Neural cell (in vitro differentiated cells): ENCODE measurements at regions not wholly inside any gene's neighbourhood (a gene's known extent, or its start where the extent isn't known, plus 50 kb on each side); places are given as distances from the start of the nearest gene placed in this dataset.
"Not testable (repeated sequence)": the region's sequence is repeated elsewhere in the genome, so short reads cannot be mapped to it uniquely, and the experiment has no call there.

Experiments
- H2AFZ ChIP-seq: fragments of 200-600, 300-800 bp; sonication (generic), shearing (Covaris generic); 2 replicates; pipeline ENCODE4 v1.6.0; 2014; ENCODE audit warnings: low read depth, mild to moderate bottlenecking, antibody characterized with exemption, low read length, moderate library complexity
- H3F3A ChIP-seq: fragments of 200-600 bp; shearing (Covaris generic); 2 replicates; pipeline ENCODE4 v1.6.1; 2016; ENCODE audit warnings: mild to moderate bottlenecking, moderate library complexity, mixed read lengths, antibody characterized with exemption, low read length; ENCODE audit not compliant: insufficient read depth, poor library complexity, severe bottlenecking
- H3K27ac ChIP-seq: fragments of 200-600, 300-800 bp; sonication (generic), shearing (Covaris generic); 2 replicates; pipeline ENCODE4 v1.5.1; 2014; ENCODE audit warnings: mild to moderate bottlenecking, low read length, moderate library complexity
- H3K27me3 ChIP-seq: fragments of 300-800, 200-600 bp; sonication (generic), shearing (Covaris generic); 2 replicates; pipeline ENCODE4 v1.6.0; 2014; ENCODE audit warnings: mild to moderate bottlenecking, low read depth, low read length, moderate library complexity; ENCODE audit not compliant: insufficient read depth
- H3K36me3 ChIP-seq: fragments of 300-800, 200-600 bp; sonication (generic), shearing (Covaris generic); 2 replicates; pipeline ENCODE4 v1.5.1; 2014; ENCODE audit warnings: mild to moderate bottlenecking, antibody characterized with exemption, low read length, moderate library complexity; ENCODE audit not compliant: insufficient read depth
- H3K4me2 ChIP-seq: fragments of 300-800, 200-600 bp; sonication (generic), shearing (Covaris generic); 2 replicates; pipeline ENCODE4 v1.6.0; 2014; ENCODE audit warnings: mild to moderate bottlenecking, low read length
- H3K4me3 ChIP-seq: fragments of 300-800, 200-600 bp; sonication (generic), shearing (Covaris generic); 2 replicates; pipeline ENCODE4 v1.5.1; 2014; ENCODE audit warnings: mild to moderate bottlenecking, low read length, moderate library complexity
- H3K79me2 ChIP-seq: fragments of 200-600 bp; shearing (Covaris generic); replicated peaks from 2 replicates; pipeline ENCODE4 v1.6.0; 2014; ENCODE audit warnings: mild to moderate bottlenecking, low read length, moderate library complexity; ENCODE audit not compliant: insufficient read depth
- H3K9ac ChIP-seq: fragments of 300-800, 200-600 bp; sonication (generic), shearing (Covaris generic); 2 replicates; pipeline ENCODE4 v1.6.1; 2016; ENCODE audit warnings: mild to moderate bottlenecking, low read length, mixed read lengths
- H3K9me2 ChIP-seq: fragments of 200-600 bp; shearing (Covaris generic); 2 replicates; pipeline ENCODE4 v1.6.1; 2016; ENCODE audit warnings: mild to moderate bottlenecking, low read length, mixed read lengths; ENCODE audit not compliant: insufficient read depth
- H3K9me3 ChIP-seq: fragments of 200-600, 300-800 bp; sonication (generic), shearing (Covaris generic); 2 replicates; pipeline ENCODE4 v1.6.1; 2016; ENCODE audit warnings: mild to moderate bottlenecking, mixed run types, low read length, moderate library complexity, mixed read lengths
- H4K20me1 ChIP-seq: fragments of 200-600 bp; shearing (Covaris generic); 2 replicates; pipeline ENCODE4 v1.6.1; 2016; ENCODE audit warnings: mild to moderate bottlenecking, mixed run types; ENCODE audit not compliant: insufficient read depth
- CTCF ChIP-seq: fragments of 450-650 bp; IDR thresholded peaks from 2 replicates; pipeline ENCODE4 v1.5.1; 2014; ENCODE audit warnings: antibody characterized with exemption, mild to moderate bottlenecking, moderate library complexity; ENCODE audit not compliant: poor library complexity, severe bottlenecking
- EP300 ChIP-seq: fragments of 450-650 bp; conservative IDR thresholded peaks from 2 replicates; pipeline ENCODE4 v1.6.1; 2014; ENCODE audit warnings: antibody characterized with exemption, mild to moderate bottlenecking, moderate library complexity; ENCODE audit not compliant: poor library complexity, severe bottlenecking
- EZH2 ChIP-seq: fragments of 200-600, 300-800 bp; shearing (Covaris generic), sonication (generic); IDR thresholded peaks from 2 replicates; pipeline ENCODE4 v1.6.1; 2014; ENCODE audit warnings: antibody characterized with exemption, low read length, borderline replicate concordance, mild to moderate bottlenecking; ENCODE audit not compliant: insufficient read depth, poor library complexity, severe bottlenecking
- MXI1 ChIP-seq: fragments of 450-650 bp; conservative IDR thresholded peaks from 2 replicates; pipeline ENCODE4 v1.6.1; 2014; ENCODE audit warnings: antibody characterized with exemption, mild to moderate bottlenecking; ENCODE audit not compliant: poor library complexity, severe bottlenecking
- POLR2AphosphoS5 ChIP-seq: IDR thresholded peaks from 2 replicates; pipeline ENCODE4 v1.6.1; 2012
- RAD21 ChIP-seq: fragments of 450-650 bp; conservative IDR thresholded peaks from 2 replicates; pipeline ENCODE4 v1.6.1; 2014; ENCODE audit warnings: antibody characterized with exemption, mild to moderate bottlenecking, moderate library complexity
- REST ChIP-seq: IDR thresholded peaks from 2 replicates; pipeline ENCODE4 v1.6.1; 2012; ENCODE audit warnings: borderline replicate concordance
- SMC3 ChIP-seq: fragments of 450-650 bp; conservative IDR thresholded peaks from 2 replicates; pipeline ENCODE4 v1.6.1; 2014; ENCODE audit warnings: antibody characterized with exemption, mild to moderate bottlenecking, moderate library complexity; ENCODE audit not compliant: poor library complexity
- TAF1 ChIP-seq: IDR thresholded peaks from 2 replicates; pipeline ENCODE4 v1.6.1; 2012; ENCODE audit warnings: low read depth

GRCh38 chr2:78757191-78757590 lies 268.3 kb upstream of the REG3G start:
- H3K9me2 ChIP-seq = no peaks in the 10 kb centered on the region
- no peaks in the 10 kb centered on the region for H3K36me3 ChIP-seq
- TF ChIP-seq EP300 (no peak), EZH2 (no peak), RAD21 (no peak), CTCF (no peak), REST (no peak), SMC3 (no peak), POLR2AphosphoS5 (no peak), MXI1 (no peak), TAF1 (no peak)
- no peaks in the 10 kb centered on the region for H3F3A ChIP-seq
- H3K9me3 ChIP-seq = no peaks in the 10 kb centered on the region
- H2AFZ ChIP-seq = no peak overlapping the region
- no peak overlapping the region for H3K4me3 ChIP-seq
- no peak overlapping the region for H3K4me2 ChIP-seq
- no peaks in the 10 kb centered on the region for H3K27me3 ChIP-seq
- H3K9ac ChIP-seq = no peak overlapping the region
- H4K20me1 ChIP-seq = no peaks in the 10 kb centered on the region
- no peaks in the 10 kb centered on the region for H3K79me2 ChIP-seq
- H3K27ac ChIP-seq = no peak overlapping the region

GRCh38 chr2:78757640-78758039 lies 267.9 kb upstream of the REG3G start:
- no peak for TF ChIP-seq CTCF
- TF ChIP-seq EZH2 = no peak
- no peak for TF ChIP-seq POLR2AphosphoS5
- TF ChIP-seq RAD21 = no peak
- Histone ChIP-seq H3F3A (no peaks in the 10 kb centered on the region), H4K20me1 (no peaks in the 10 kb centered on the region), H3K27me3 (no peaks in the 10 kb centered on the region), H3K27ac (no peak overlapping the region), H2AFZ (no peak overlapping the region), H3K4me3 (no peak overlapping the region), H3K9ac (no peak overlapping the region), H3K36me3 (no peaks in the 10 kb centered on the region), H3K79me2 (no peaks in the 10 kb centered on the region), H3K9me2 (no peaks in the 10 kb centered on the region), H3K9me3 (no peaks in the 10 kb centered on the region), H3K4me2 (no peak overlapping the region)

- not testable (repeated sequence) for H3K27ac ChIP-seq, H3K36me3 ChIP-seq, H3K27me3 ChIP-seq, H3K9me3 ChIP-seq, H2AFZ ChIP-seq, H3K9ac ChIP-seq, H3F3A ChIP-seq, H3K4me3 ChIP-seq, H3K4me2 ChIP-seq, H3K9me2 ChIP-seq, H4K20me1 ChIP-seq, H3K79me2 ChIP-seq
Measured at GRCh38 chr2:78758765-78759164, 266.7 kb upstream of the REG3G start.
